GM21367 (cell line): ENCODE measurements at regions not wholly inside any gene's neighbourhood (a gene's known extent, or its start where the extent isn't known, plus 50 kb on each side); places are given as distances from the start of the nearest gene placed in this dataset.

Experiments used
- ATAC-seq: cut with Tn5 transposase; IDR thresholded peaks from one replicate; pipeline ENCODE4 v1.9.1; 2021; ENCODE audit not compliant: unreplicated experiment

DNA sequence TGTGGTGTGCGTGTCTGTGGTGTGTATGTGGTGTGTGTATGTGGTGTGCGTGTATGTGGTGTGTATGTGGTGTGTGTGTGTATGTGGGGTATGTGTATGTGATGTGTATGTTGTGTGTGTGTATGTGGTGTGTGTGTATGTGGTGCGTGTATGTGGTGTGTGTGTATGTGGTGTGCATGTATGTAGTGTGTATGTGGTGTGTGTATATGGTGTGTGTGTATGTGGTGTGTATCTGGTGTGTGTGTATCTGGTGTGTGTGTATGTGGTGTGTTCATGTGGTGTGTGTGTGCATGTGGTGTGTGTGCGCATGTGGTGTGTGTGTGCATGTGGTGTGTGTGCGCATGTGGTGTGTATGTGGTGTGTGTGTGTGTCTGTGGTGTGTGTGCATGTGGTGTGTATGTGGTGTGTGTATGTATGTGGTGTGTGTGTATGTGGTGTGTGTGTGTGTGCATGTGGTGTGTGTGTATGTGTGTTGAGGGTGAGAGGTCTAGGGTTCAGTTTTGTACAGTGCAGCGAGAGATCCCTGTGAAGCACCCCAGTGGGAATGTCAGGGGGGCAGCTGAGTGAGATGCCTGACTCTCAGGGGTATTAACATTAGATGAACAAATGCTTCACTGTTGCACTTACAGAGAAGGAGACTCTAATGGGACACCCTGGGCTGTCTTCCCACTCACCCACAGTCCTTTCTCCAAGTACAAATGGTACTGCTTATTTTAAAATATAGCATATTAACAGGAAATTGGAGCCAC, 61.3 kb upstream of the MEDAG start:
- ATAC-seq, result no peak

GRCh38 chr13:30845297-30846214, 60.5 kb upstream of the MEDAG start:
- ATAC-seq, result no peak

DNA sequence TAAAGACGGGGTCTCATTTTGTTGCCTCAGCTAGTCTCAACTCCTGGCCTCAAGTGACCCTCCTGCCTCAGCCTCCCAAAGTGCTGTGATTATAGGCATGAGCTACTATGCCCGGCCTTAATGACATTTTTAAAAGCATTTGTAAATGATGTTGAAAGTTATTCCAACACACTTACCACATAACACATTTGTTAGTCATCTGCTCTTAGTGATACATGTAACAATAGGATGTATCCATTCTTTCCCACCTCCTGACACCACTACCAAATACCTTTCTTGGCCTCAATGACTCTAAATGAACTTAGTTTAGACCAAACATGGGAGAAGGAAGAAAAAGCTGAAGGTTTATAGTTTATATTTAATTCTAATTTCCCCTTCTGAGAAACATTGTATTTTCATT, 59.8 kb upstream of the MEDAG start:
- ATAC-seq, result no peak

- ATAC-seq, result no peak
Observed at GRCh38 chr13:30846866-30847265, 59.2 kb upstream of the MEDAG start.

GRCh38 chr13:30847650-30848307, 58.3 kb upstream of the MEDAG start:
- no peak for ATAC-seq

- no peak for ATAC-seq
Observed at GRCh38 chr13:30848332-30849027, 57.6 kb upstream of the MEDAG start.

- ATAC-seq, result no peak
Observed at GRCh38 chr13:30849611-30850010, 56.5 kb upstream of the MEDAG start.

GRCh38 chr13:30850204-30850866, 55.7 kb upstream of the MEDAG start:
- no peak for ATAC-seq

DNA sequence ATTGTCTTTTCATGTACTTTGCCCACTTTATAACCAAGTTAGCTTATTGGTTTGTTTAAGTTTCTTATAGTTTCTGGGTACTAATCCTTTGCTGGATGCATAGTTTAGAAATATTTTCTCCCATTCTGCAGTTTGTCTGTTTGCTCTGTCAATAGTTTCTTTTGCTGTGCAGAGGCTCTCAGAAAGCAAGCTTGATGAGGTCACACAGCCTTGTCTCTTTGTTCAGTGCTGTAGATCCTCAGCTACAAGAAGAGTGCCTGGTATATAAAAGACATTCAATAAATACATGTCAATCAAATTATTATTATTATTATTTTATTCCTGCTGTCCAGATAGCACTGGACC, 55.2 kb upstream of the MEDAG start:
- ATAC-seq, result no peak

DNA sequence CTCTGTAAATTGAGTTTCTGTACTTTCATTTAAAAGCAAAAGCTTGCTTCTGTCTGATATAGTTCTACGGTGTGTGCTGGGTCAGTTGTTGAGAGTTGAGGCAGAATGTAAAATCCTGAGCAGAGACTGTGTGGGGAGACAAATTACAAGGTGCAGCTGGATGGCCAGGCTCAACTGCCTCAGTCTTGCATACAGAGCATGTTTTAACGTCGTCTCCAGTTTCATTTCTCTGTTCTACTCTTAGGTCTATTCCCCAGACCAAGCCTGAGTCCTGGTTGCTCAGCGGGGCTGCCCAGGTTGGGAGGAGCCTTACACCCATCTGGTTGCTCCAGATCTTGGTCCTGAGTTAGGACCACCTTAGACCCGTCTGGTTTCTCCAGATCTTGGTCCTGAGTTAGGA, 54.4 kb upstream of the MEDAG start:
- ATAC-seq, result peak; percentile 63

DNA sequence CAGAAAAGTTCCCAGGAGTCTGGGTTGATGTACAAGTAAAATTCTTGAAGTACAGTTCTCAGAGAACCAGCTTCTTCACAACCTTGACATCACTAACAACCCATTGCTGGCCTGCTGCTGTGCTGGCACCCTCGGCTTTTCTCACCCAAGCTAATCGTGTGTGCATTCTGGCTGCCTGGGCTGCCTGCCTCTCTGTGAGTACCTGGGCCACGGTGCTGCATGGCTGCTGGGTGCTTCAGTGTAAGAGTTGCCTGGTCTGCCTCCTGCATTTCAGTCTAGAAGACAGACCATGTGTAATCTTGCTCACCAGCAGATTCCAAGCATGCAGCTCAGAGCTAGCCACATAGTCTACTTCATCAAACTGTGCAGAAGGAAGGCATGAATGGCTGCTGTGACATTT, 50.5 kb upstream of the MEDAG start:
- no peak for ATAC-seq

GRCh38 chr13:30856005-30856790, 49.9 kb upstream of the MEDAG start:
- no peak for ATAC-seq
